ENCODE measurements at regions not wholly inside any gene's neighbourhood (a gene's known extent, or its start where the extent isn't known, plus 50 kb on each side); places are given as distances from the start of the nearest gene placed in this dataset.

- Histone ChIP-seq H3K4me1 (ENCODE audit: insufficient read depth, low read length, severe bottlenecking) (peaks cover 52% of the 10 kb centered on the region), H3K79me2 (ENCODE audit: insufficient read depth, low read length) (no peaks in the 10 kb centered on the region)
- TF ChIP-seq, protein P1, sequence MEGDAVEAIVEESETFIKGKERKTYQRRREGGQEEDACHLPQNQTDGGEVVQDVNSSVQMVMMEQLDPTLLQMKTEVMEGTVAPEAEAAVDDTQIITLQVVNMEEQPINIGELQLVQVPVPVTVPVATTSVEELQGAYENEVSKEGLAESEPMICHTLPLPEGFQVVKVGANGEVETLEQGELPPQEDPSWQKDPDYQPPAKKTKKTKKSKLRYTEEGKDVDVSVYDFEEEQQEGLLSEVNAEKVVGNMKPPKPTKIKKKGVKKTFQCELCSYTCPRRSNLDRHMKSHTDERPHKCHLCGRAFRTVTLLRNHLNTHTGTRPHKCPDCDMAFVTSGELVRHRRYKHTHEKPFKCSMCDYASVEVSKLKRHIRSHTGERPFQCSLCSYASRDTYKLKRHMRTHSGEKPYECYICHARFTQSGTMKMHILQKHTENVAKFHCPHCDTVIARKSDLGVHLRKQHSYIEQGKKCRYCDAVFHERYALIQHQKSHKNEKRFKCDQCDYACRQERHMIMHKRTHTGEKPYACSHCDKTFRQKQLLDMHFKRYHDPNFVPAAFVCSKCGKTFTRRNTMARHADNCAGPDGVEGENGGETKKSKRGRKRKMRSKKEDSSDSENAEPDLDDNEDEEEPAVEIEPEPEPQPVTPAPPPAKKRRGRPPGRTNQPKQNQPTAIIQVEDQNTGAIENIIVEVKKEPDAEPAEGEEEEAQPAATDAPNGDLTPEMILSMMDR (IDR thresholded peaks at IDR 0.05; ENCODE audit: low read length), result no peak
- no peak for TF ChIP-seq EZH2 (IDR thresholded peaks at IDR 0.05; ENCODE audit: borderline replicate concordance, low read length)
Measured at GRCh38 chr7:52482076-52482475, 553.4 kb upstream of the POM121L12 start.

GRCh38 chr7:52481571-52481970 is 553.9 kb upstream of the POM121L12 start:
- no peaks in the 10 kb centered on the region for H3K36me3 ChIP-seq (ENCODE audit: insufficient read depth, low read length)
- no peak overlapping the region for H3K9ac ChIP-seq (ENCODE audit: low read length)
- H3K79me2 ChIP-seq (ENCODE audit: insufficient read depth, low read length), result no peaks in the 10 kb centered on the region
- H3K27ac ChIP-seq (ENCODE audit: low read depth, low read length, poor library complexity, severe bottlenecking), result no peak overlapping the region
- no peak overlapping the region for H3K4me3 ChIP-seq (ENCODE audit: low read depth, low read length, poor library complexity, severe bottlenecking)
- H3K4me2 ChIP-seq (ENCODE audit: low read length), result no peak overlapping the region
- H2AFZ ChIP-seq (ENCODE audit: low read length), result peak overlapping the region; percentile 17; the same call in 1 of the 2 replicates
- no peaks in the 10 kb centered on the region for H4K20me1 ChIP-seq (ENCODE audit: insufficient read depth, low read length)
- peaks cover 9% of the 10 kb centered on the region; the same call in 1 of the 2 replicates for H3K9me3 ChIP-seq (ENCODE audit: low read length)
- no peaks in the 10 kb centered on the region for H3K9me2 ChIP-seq (ENCODE audit: low read depth, low read length)
- H3K4me1 ChIP-seq (ENCODE audit: insufficient read depth, low read length, severe bottlenecking), result peaks cover 52% of the 10 kb centered on the region
- TF ChIP-seq, protein P1 (IDR thresholded peaks at IDR 0.05; ENCODE audit: low read length), result no peak
- H3F3A ChIP-seq (ENCODE audit: insufficient read depth, low read length), result no peaks in the 10 kb centered on the region
- no peaks in the 10 kb centered on the region for H3K27me3 ChIP-seq (ENCODE audit: insufficient read depth, low read length)

More at GRCh38 chr7:52482076-52482475, 553.4 kb upstream of the POM121L12 start:
- no peaks in the 10 kb centered on the region for H3K36me3 ChIP-seq (ENCODE audit: insufficient read depth, low read length)
- H3F3A ChIP-seq (ENCODE audit: insufficient read depth, low read length), result no peaks in the 10 kb centered on the region
- H4K20me1 ChIP-seq (ENCODE audit: insufficient read depth, low read length), result no peaks in the 10 kb centered on the region
- H3K27ac ChIP-seq (ENCODE audit: low read depth, low read length, poor library complexity, severe bottlenecking), result peak overlapping the region; percentile 39
- peak overlapping the region; percentile 17; the same call in 1 of the 2 replicates for H2AFZ ChIP-seq (ENCODE audit: low read length)
- H3K4me3 ChIP-seq (ENCODE audit: low read depth, low read length, poor library complexity, severe bottlenecking), result no peak overlapping the region
- H3K4me2 ChIP-seq (ENCODE audit: low read length), result no peak overlapping the region
- H3K9me2 ChIP-seq (ENCODE audit: low read depth, low read length), result no peaks in the 10 kb centered on the region
- H3K9ac ChIP-seq (ENCODE audit: low read length), result no peak overlapping the region
- H3K9me3 ChIP-seq (ENCODE audit: low read length), result peaks cover 9% of the 10 kb centered on the region; the same call in 1 of the 2 replicates
- no peaks in the 10 kb centered on the region for H3K27me3 ChIP-seq (ENCODE audit: insufficient read depth, low read length)

- Histone ChIP-seq H3K9me2 (ENCODE audit: low read depth, low read length) (no peaks in the 10 kb centered on the region), H3F3A (ENCODE audit: insufficient read depth, low read length) (no peaks in the 10 kb centered on the region), H3K9ac (ENCODE audit: low read length) (no peak overlapping the region), H3K27me3 (ENCODE audit: insufficient read depth, low read length) (no peaks in the 10 kb centered on the region), H3K9me3 (ENCODE audit: low read length) (peaks cover 9% of the 10 kb centered on the region; the same call in 1 of the 2 replicates), H3K4me2 (ENCODE audit: low read length) (no peak overlapping the region), H3K4me3 (ENCODE audit: low read depth, low read length, poor library complexity, severe bottlenecking) (no peak overlapping the region), H4K20me1 (ENCODE audit: insufficient read depth, low read length) (no peaks in the 10 kb centered on the region), H3K36me3 (ENCODE audit: insufficient read depth, low read length) (no peaks in the 10 kb centered on the region), H3K79me2 (ENCODE audit: insufficient read depth, low read length) (no peaks in the 10 kb centered on the region), H3K4me1 (ENCODE audit: insufficient read depth, low read length, severe bottlenecking) (peaks cover 59% of the 10 kb centered on the region), H3K27ac (ENCODE audit: low read depth, low read length, poor library complexity, severe bottlenecking) (no peak overlapping the region), H2AFZ (ENCODE audit: low read length) (no peak overlapping the region)
- TF ChIP-seq EZH2 (IDR thresholded peaks at IDR 0.05; ENCODE audit: borderline replicate concordance, low read length), result no peak
- TF ChIP-seq, protein P1 (IDR thresholded peaks at IDR 0.05; ENCODE audit: low read length), result no peak
Measured at GRCh38 chr7:52479990-52480389, 555.4 kb upstream of the POM121L12 start.

Data from OCI-LY1 (cell line).